ENCODE measurements at regions not wholly inside any gene's neighbourhood (a gene's known extent, or its start where the extent isn't known, plus 50 kb on each side); places are given as distances from the start of the nearest gene placed in this dataset.

GRCh38 chr3:23072693-23073092 is 130.4 kb upstream of the UBE2E2 start:
- TF ChIP-seq CTCF (IDR thresholded peaks at IDR 0.05) (no peak), ZFX (IDR thresholded peaks at IDR 0.05; ENCODE audit: borderline replicate concordance) (no peak)

Measured in 22Rv1 (cell line).